H1 (cell line): ENCODE measurements at regions not wholly inside any gene's neighbourhood (a gene's known extent, or its start where the extent isn't known, plus 50 kb on each side); places are given as distances from the start of the nearest gene placed in this dataset.

Experiments used
- EZH2 ChIP-seq: fragments of 200-600 bp; sonication (generic); IDR thresholded peaks from 2 replicates; pipeline ENCODE4 v1.7.1; 2012; ENCODE audit warnings: low read depth, mild to moderate bottlenecking, moderate library complexity, low read length, inconsistent platforms; ENCODE audit not compliant: severe bottlenecking
- HDAC6 ChIP-seq: IDR thresholded peaks from one replicate; pipeline ENCODE4 v1.7.1; 2012; ENCODE audit warnings: low read depth, mild to moderate bottlenecking, inconsistent platforms, low read length, moderate library complexity
- RAD21 ChIP-seq, 2 experiments: IDR thresholded peaks in 1 of 2; conservative IDR thresholded peaks in 1 of 2; 2 replicates each; pipeline ENCODE4 v1.6.1; 2011; ENCODE audit warnings: low read depth in 2 of 2, low read length in 2 of 2, improper control_type of control experiment in 1 of 2, inconsistent platforms in 1 of 2, mild to moderate bottlenecking in 1 of 2, moderate library complexity in 1 of 2
- TAF7 ChIP-seq: optimal IDR thresholded peaks from 2 replicates; pipeline ENCODE3; 2011; ENCODE audit warnings: low read depth, mild to moderate bottlenecking, inconsistent platforms, low read length, moderate library complexity, borderline replicate concordance

DNA sequence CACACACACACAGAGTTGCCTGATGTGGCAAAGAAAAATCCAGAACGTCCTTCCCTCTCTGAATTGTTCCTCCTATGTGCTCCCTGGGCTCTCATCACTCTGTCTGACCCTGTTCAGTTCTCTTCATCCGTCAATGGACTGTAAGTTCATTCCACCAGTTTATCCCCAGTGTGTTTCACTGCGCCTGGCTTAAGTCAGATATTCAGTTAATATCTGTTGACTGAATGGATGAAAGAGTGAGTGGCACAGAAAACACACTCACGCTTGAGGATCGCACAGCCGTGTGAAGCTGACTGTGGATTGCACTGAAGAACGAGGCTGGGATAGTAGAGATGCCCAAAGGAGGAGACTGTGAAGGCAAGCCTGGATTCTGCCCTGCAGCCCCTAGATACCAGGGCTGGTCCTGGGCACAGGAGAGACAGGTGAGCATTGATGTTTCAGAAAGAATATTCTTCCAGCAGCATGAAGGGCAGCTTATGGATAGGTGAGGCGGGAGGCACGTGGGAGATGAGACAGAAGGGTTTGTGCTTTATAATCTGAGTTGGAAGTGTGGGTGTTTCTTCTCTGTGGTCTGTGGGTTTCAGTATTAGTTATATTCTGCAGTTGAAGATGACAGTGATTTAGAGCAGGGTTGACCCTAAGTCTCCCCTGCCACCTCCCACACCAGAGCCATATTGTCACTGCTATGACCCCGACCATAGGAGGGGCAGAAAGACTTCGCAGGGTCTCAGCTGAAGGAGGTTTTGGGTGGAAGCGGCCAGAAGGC, 129.9 kb downstream of the SOCS6 start (continued):
- TF ChIP-seq RAD21 (IDR thresholded peaks at IDR 0.05 in 1 of 2, conservative IDR thresholded peaks at IDR 0.05 in 1 of 2; ENCODE audit: low read depth in 2 of 2, low read length in 2 of 2) (no peak), TAF7 (no peak), EZH2 (no peak), HDAC6 (no peak)
